GM12878 (cell line): ENCODE measurements at regions not wholly inside any gene's neighbourhood (a gene's known extent, or its start where the extent isn't known, plus 50 kb on each side); places are given as distances from the start of the nearest gene placed in this dataset.

Experiments
- ATF3 ChIP-seq: IDR thresholded peaks from 2 replicates; pipeline ENCODE4 v1.6.1; 2011; ENCODE audit warnings: low read depth, mild to moderate bottlenecking, low read length, moderate library complexity, borderline replicate concordance; ENCODE audit errors: extremely low read depth
- CUX1 ChIP-seq: IDR thresholded peaks from 2 replicates; pipeline ENCODE4 v1.6.1; 2012; ENCODE audit warnings: improper control_type of control experiment, low read depth, low read length; ENCODE audit not compliant: insufficient replicate concordance
- GABPA ChIP-seq: IDR thresholded peaks from 2 replicates; pipeline ENCODE4 v1.6.1; 2014; ENCODE audit warnings: antibody characterized with exemption, low read depth, mild to moderate bottlenecking, inconsistent platforms
- MEF2B ChIP-seq: fragments of 450-650 bp; IDR thresholded peaks from 2 replicates; pipeline ENCODE4 v1.6.1; 2018; ENCODE audit warnings: mild to moderate bottlenecking, moderate library complexity; ENCODE audit not compliant: partially characterized antibody, poor library complexity, severe bottlenecking
- MXI1 ChIP-seq: fragments of 150-350 bp; IDR thresholded peaks from 2 replicates; pipeline ENCODE4 v1.6.1; 2011; ENCODE audit warnings: low read depth, mild to moderate bottlenecking, inconsistent platforms, low read length, improper control_type of control experiment
- REST ChIP-seq: IDR thresholded peaks from 2 replicates; pipeline ENCODE4 v1.6.1; 2012; ENCODE audit warnings: mild to moderate bottlenecking, low read depth, low read length
- USF1 ChIP-seq: IDR thresholded peaks from 2 replicates; pipeline ENCODE4 v1.6.1; 2011; ENCODE audit warnings: borderline replicate concordance, low read depth, mild to moderate bottlenecking, moderate library complexity, mixed read lengths, low read length; ENCODE audit not compliant: insufficient read depth; ENCODE audit errors: extremely low read length
- WRNIP1 ChIP-seq: IDR thresholded peaks from 2 replicates; pipeline ENCODE4 v1.6.1; 2011; ENCODE audit warnings: low read depth, low read length, improper control_type of control experiment, borderline replicate concordance
- ZBTB11 ChIP-seq: fragments of 450-650 bp; formaldehyde crosslinking; IDR thresholded peaks from 2 replicates; pipeline ENCODE4 v1.5.0; 2022; ENCODE audit warnings: mild to moderate bottlenecking, missing genetic modification characterization

GRCh38 chr6:50257322-50257721, 207.6 kb upstream of the DEFB112 start (continued):
- TF ChIP-seq REST (no peak), CUX1 (no peak), ATF3 (no peak), USF1 (no peak), WRNIP1 (no peak), GABPA (no peak), ZBTB11 (no peak), MEF2B (no peak), MXI1 (no peak)
